ENCODE measurements at regions not wholly inside any gene's neighbourhood (a gene's known extent, or its start where the extent isn't known, plus 50 kb on each side); places are given as distances from the start of the nearest gene placed in this dataset.

DNA sequence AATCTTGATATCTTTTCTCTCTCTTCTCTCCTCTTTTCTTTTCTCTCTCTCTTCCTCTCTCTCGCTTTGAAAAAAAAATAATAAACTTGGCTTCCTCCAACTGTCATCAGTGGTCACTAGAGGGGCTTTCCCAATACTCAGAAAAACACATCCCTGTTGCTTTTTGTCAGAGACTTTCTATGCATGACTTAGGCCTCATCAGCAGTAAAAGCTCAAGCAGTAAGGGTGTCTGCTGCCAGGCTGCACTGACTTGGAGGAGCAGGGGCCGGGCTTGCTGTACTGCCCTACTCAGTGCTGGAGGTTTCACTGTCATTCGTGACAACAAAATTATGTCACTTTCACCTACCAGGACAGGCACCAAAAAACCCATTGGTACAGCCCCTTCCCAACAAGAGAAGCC lies 272.0 kb downstream of the ADGB start (continued):
- TF ChIP-seq ZNF512 (CRISPR knock-in tag; IDR thresholded peaks at IDR 0.05; ENCODE audit: borderline replicate concordance) (no peak), E2F5 (CRISPR knock-in tag; IDR thresholded peaks at IDR 0.05) (no peak), NR1H2 (CRISPR knock-in tag; IDR thresholded peaks at IDR 0.05) (no peak), E2F4 (CRISPR knock-in tag; IDR thresholded peaks at IDR 0.05; ENCODE audit: borderline replicate concordance, low read depth) (no peak)
- TF ChIP-seq, protein P1, sequence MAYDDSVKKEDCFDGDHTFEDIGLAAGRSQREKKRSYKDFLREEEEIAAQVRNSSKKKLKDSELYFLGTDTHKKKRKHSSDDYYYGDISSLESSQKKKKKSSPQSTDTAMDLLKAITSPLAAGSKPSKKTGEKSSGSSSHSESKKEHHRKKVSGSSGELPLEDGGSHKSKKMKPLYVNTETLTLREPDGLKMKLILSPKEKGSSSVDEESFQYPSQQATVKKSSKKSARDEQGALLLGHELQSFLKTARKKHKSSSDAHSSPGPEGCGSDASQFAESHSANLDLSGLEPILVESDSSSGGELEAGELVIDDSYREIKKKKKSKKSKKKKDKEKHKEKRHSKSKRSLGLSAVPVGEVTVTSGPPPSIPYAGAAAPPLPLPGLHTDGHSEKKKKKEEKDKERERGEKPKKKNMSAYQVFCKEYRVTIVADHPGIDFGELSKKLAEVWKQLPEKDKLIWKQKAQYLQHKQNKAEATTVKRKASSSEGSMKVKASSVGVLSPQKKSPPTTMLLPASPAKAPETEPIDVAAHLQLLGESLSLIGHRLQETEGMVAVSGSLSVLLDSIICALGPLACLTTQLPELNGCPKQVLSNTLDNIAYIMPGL (CRISPR knock-in tag; IDR thresholded peaks at IDR 0.05), result no peak

DNA sequence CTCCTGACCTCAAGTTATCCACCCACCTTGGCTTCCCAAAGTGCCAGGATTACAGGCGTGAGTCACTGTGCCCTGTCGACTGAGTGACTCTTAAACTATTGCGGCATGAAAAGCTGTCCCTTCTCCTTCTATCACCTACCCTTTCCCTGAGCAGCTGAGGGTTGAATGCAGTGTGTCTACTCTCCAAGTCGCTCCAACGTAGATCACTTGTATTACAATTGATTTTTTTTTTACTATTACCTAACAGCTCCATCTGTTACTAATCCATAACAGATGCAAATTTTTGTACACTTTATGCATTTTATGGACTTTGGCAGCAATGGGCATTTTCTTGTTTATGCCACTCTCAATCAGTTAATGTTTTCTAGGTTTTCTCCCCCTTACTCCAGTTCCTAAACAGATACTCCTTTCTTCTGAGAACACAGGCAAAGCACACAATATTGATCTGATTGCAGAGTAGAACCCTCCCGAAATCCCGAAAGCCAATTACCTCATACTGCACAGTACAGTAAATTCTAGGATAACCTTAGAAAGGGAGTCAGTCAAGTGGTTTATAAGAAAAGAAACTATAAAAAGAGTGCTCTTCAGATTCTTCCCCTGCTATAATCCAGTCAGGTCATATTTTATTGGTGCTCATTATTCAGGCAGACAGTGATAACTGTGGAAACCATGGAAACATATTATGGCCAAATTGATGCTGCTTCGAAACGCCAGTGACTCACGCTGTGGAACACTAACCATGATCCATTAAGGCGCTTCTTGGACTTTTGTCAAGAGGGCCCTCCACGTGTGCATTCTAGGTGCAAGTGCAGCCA lies 273.0 kb downstream of the ADGB start:
- Mint-ChIP-seq H3K36me3 (no peaks in the 10 kb centered on the region), H3K27me3 (ENCODE audit: low read depth) (no peaks in the 10 kb centered on the region), H3K4me3 (no peak overlapping the region)
- TF ChIP-seq AFF4 (CRISPR knock-in tag; IDR thresholded peaks at IDR 0.05; ENCODE audit: borderline replicate concordance), result no peak
- TF ChIP-seq FOXK1 (CRISPR knock-in tag; IDR thresholded peaks at IDR 0.05), result no peak
- TF ChIP-seq E2F5 (CRISPR knock-in tag; IDR thresholded peaks at IDR 0.05), result no peak
- no peak for TF ChIP-seq FOXJ3 (CRISPR knock-in tag; IDR thresholded peaks at IDR 0.05; ENCODE audit: borderline replicate concordance)
- TF ChIP-seq, protein P2, sequence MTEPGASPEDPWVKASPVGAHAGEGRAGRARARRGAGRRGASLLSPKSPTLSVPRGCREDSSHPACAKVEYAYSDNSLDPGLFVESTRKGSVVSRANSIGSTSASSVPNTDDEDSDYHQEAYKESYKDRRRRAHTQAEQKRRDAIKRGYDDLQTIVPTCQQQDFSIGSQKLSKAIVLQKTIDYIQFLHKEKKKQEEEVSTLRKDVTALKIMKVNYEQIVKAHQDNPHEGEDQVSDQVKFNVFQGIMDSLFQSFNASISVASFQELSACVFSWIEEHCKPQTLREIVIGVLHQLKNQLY (CRISPR knock-in tag; IDR thresholded peaks at IDR 0.05), result no peak
- TF ChIP-seq, protein P3, sequence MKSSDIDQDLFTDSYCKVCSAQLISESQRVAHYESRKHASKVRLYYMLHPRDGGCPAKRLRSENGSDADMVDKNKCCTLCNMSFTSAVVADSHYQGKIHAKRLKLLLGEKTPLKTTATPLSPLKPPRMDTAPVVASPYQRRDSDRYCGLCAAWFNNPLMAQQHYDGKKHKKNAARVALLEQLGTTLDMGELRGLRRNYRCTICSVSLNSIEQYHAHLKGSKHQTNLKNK (CRISPR knock-in tag; IDR thresholded peaks at IDR 0.05), result no peak
- no peak for TF ChIP-seq ZNF263 (CRISPR knock-in tag; IDR thresholded peaks at IDR 0.05; ENCODE audit: low read depth)
- no peak for TF ChIP-seq ZNF512 (CRISPR knock-in tag; IDR thresholded peaks at IDR 0.05; ENCODE audit: borderline replicate concordance)
- TF ChIP-seq KAT7 (CRISPR knock-in tag; IDR thresholded peaks at IDR 0.05; ENCODE audit: borderline replicate concordance), result no peak
- TF ChIP-seq, protein P4, sequence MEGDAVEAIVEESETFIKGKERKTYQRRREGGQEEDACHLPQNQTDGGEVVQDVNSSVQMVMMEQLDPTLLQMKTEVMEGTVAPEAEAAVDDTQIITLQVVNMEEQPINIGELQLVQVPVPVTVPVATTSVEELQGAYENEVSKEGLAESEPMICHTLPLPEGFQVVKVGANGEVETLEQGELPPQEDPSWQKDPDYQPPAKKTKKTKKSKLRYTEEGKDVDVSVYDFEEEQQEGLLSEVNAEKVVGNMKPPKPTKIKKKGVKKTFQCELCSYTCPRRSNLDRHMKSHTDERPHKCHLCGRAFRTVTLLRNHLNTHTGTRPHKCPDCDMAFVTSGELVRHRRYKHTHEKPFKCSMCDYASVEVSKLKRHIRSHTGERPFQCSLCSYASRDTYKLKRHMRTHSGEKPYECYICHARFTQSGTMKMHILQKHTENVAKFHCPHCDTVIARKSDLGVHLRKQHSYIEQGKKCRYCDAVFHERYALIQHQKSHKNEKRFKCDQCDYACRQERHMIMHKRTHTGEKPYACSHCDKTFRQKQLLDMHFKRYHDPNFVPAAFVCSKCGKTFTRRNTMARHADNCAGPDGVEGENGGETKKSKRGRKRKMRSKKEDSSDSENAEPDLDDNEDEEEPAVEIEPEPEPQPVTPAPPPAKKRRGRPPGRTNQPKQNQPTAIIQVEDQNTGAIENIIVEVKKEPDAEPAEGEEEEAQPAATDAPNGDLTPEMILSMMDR (IDR thresholded peaks at IDR 0.05), result no peak

More for the DNA sequence above, 273.0 kb downstream of the ADGB start:
- Mint-ChIP-seq H3K9me3 (no peaks in the 10 kb centered on the region), H3K27ac (no peak overlapping the region), H3K4me1 (no peaks in the 10 kb centered on the region)
- POLR2A ChIA-PET, result interaction anchor here (0.7 kb wide), 1 partner anchor 35 kb away, joined by 3 read pairs; no protein-coding TSS in a partner anchor
- CTCF ChIA-PET, result no interaction called here
- no peak for ATAC-seq
- DNase-seq (ENCODE audit: low spot score), result no peak

All from WTC11 (cell line).